ENCODE measurements at regions not wholly inside any gene's neighbourhood (a gene's known extent, or its start where the extent isn't known, plus 50 kb on each side); places are given as distances from the start of the nearest gene placed in this dataset.

DNA sequence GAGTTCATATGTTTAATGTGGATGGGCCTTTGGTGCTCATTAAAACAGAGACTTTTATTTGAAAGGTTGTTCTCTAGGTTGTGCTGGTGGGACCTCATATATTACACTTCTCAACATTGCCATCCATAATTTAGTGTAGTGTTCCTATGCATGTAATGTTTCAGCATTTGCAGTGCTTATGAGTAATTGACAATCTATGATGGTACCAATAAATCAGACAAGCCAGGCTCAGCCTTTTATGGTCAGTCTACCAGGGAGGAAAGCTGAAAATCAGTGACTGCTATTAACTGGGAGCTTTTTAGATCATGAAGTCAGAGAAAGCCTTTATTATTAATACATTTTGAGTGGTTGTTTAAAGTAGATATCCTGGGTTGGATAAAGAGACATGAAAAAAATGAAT lies 120.1 kb upstream of the SLC28A3 start:
- TF ChIP-seq, protein P1, sequence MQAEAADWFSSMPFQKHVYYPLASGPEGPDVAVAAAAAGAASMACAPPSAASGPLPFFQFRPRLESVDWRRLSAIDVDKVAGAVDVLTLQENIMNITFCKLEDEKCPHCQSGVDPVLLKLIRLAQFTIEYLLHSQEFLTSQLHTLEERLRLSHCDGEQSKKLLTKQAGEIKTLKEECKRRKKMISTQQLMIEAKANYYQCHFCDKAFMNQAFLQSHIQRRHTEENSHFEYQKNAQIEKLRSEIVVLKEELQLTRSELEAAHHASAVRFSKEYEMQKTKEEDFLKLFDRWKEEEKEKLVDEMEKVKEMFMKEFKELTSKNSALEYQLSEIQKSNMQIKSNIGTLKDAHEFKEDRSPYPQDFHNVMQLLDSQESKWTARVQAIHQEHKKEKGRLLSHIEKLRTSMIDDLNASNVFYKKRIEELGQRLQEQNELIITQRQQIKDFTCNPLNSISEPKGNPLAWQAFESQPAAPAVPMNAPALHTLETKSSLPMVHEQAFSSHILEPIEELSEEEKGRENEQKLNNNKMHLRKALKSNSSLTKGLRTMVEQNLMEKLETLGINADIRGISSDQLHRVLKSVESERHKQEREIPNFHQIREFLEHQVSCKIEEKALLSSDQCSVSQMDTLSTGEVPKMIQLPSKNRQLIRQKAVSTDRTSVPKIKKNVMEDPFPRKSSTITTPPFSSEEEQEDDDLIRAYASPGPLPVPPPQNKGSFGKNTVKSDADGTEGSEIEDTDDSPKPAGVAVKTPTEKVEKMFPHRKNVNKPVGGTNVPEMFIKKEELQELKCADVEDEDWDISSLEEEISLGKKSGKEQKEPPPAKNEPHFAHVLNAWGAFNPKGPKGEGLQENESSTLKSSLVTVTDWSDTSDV (CRISPR knock-in tag; IDR thresholded peaks at IDR 0.05): no peak
- no peak for TF ChIP-seq MXI1 (IDR thresholded peaks at IDR 0.05; ENCODE audit: borderline replicate concordance, low read depth, low read length)
- no peak for TF ChIP-seq JUNB (CRISPR knock-in tag; IDR thresholded peaks at IDR 0.05; ENCODE audit: borderline replicate concordance)

Measured in HepG2 (cell line).